Stomach (tissue), 4 donors: ENCODE measurements at regions not wholly inside any gene's neighbourhood (a gene's known extent, or its start where the extent isn't known, plus 50 kb on each side); places are given as distances from the start of the nearest gene placed in this dataset.

Experiments used
- CTCF ChIP-seq, 7 experiments: fragments of 450-650 bp in 4 of 7; fragments of 200-600 bp in 3 of 7; sonication (generic) in 3 of 7; IDR thresholded peaks; one replicate each; pipeline ENCODE4 v1.5.1; 2016 to 2019; ENCODE audit warnings: antibody characterized with exemption in 7 of 7, control low read depth in 2 of 7, mild to moderate bottlenecking in 1 of 7
- POLR2A ChIP-seq, 4 donors: fragments of 450-650 bp; IDR thresholded peaks; one replicate each; pipeline ENCODE4 v1.6.1; 2016; ENCODE audit warnings: antibody characterized with exemption in 4 of 4, control low read depth in 2 of 4, mild to moderate bottlenecking in 1 of 4, moderate library complexity in 1 of 4

GRCh38 chr21:38982096-38982495 lies 176.4 kb downstream of the ETS2 start:
- TF ChIP-seq CTCF (IDR thresholded peaks at IDR 0.05) (no peak), POLR2A (IDR thresholded peaks at IDR 0.05) (no peak)
